ENCODE measurements at regions not wholly inside any gene's neighbourhood (a gene's known extent, or its start where the extent isn't known, plus 50 kb on each side); places are given as distances from the start of the nearest gene placed in this dataset.

DNA sequence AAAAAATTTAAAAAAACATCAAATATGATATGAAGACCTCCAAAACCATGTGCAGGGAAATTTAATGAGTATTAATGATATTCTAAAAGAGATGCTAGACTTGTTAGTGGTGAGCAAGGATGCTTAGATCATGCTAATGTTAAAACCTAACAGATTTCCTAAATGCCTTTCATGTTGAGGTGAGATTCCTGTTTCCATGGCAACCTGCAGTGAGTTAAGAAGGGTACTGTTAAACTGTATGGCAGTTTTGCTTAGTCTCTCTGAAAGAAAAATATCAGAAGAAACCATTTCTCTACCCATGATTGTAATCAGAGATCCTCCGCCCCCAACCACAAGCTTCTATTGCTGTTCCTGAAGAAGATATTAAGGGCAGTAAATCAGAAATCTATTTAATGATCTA is 321.6 kb upstream of the LRRC7 start:
- Mint-ChIP-seq H3K27ac (no peak overlapping the region), H3K9me3 (peaks cover 0 to 6% of the 10 kb centered on the region in 2 donors), H3K27me3 (no peaks in the 10 kb centered on the region), H3K4me1 (no peaks in the 10 kb centered on the region), H3K4me3 (no peak overlapping the region)
- DNase-seq (no peak), ATAC-seq (no peak)

- no peaks in the 10 kb centered on the region for H3K27me3 Mint-ChIP-seq
- no peak for ATAC-seq
- no peak for DNase-seq
- no peak overlapping the region for H3K4me3 Mint-ChIP-seq
- no peaks in the 10 kb centered on the region for H3K4me1 Mint-ChIP-seq
- H3K27ac Mint-ChIP-seq, result no peak overlapping the region
- peaks cover 0 to 6% of the 10 kb centered on the region in 2 donors for H3K9me3 Mint-ChIP-seq
Measured at GRCh38 chr1:69246710-69247109, 321.0 kb upstream of the LRRC7 start.

DNA sequence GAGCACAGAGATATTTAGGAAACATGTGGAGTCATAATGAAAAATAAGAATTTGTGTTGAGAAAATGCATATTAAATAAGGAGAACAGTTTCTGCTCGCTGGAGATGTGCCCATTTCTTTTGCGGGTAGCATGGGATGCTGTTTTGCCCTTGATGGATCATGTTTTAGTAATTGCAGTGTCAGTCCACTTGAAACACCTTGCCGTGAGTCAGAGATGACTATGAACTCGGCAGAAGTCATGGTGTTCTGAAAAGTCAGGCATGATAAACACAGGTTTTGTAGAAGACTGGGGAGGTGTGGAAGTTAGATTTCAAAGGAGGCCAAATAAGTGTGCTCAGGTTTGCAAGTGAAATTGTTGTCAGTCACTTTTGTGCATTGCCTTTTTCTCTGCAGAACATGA is 315.0 kb upstream of the LRRC7 start:
- DNase-seq, result no peak
- Mint-ChIP-seq H3K27me3 (no peaks in the 10 kb centered on the region), H3K9me3 (peaks cover 0 to 6% of the 10 kb centered on the region in 2 donors), H3K4me1 (no peaks in the 10 kb centered on the region), H3K27ac (no peak overlapping the region), H3K4me3 (no peak overlapping the region)
- no peak for ATAC-seq

GRCh38 chr1:69256036-69256435 is 311.7 kb upstream of the LRRC7 start:
- Mint-ChIP-seq H3K4me3 (no peak overlapping the region), H3K4me1 (no peaks in the 10 kb centered on the region), H3K27me3 (no peaks in the 10 kb centered on the region), H3K9me3 (no peaks in the 10 kb centered on the region), H3K27ac (no peak overlapping the region)
- ATAC-seq, result no peak
- no peak for DNase-seq

- no peaks in the 10 kb centered on the region for H3K4me1 Mint-ChIP-seq
- H3K27ac Mint-ChIP-seq, result no peak overlapping the region
- DNase-seq (no peak), ATAC-seq (no peak)
- H3K9me3 Mint-ChIP-seq, result peaks cover 0 to 12% of the 10 kb centered on the region in 2 donors
- H3K27me3 Mint-ChIP-seq, result no peaks in the 10 kb centered on the region
- no peak overlapping the region for H3K4me3 Mint-ChIP-seq
Measured at GRCh38 chr1:69258842-69259241, 308.9 kb upstream of the LRRC7 start.

DNA sequence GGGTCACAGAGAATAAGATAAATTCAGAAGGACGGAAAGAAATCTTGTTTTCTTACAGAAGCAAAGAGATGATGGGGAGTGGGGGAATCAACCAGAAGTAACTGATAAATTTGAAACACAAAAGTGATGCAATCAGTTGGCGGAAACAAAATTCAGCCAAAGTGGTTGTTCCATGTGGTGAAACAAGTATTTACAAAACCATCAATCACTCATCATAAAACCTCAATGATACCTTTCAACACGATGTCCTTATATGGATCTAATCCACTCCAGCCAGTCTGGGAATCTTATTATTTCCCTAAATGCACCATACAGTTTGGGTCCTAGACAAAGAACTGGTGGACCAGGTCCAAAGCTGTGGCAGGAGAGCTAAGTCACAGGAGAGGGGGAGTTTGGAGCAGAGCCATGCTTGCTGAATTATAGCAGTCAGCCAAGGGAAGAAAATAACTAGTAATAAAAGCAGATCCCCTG is 303.8 kb upstream of the LRRC7 start:
- DNase-seq, result no peak
- Mint-ChIP-seq H3K27me3 (no peaks in the 10 kb centered on the region), H3K27ac (no peak overlapping the region), H3K4me3 (no peak overlapping the region), H3K9me3 (peaks cover 0 to 12% of the 10 kb centered on the region in 2 donors), H3K4me1 (no peaks in the 10 kb centered on the region)
- ATAC-seq, result no peak

DNA sequence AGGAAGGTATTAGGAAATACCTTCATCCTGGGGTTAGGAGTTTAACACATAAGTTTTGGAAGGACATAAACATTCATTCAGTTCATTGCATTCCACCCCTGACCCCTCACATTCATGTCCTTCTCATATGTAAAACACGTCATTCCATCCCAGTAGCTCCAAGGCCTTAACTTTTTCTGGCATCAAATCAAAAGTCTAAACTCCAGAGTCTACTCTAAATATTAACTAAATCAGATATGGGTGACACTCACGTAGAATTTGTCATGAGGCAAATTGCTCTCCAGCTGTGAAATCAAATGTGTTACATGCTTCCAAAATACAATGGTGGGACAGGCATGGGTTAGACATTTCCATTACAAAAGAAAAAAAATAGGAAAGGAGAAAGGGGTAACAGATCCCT is 298.2 kb upstream of the LRRC7 start:
- Mint-ChIP-seq H3K4me3 (no peak overlapping the region), H3K27me3 (no peaks in the 10 kb centered on the region), H3K4me1 (no peaks in the 10 kb centered on the region), H3K27ac (no peak overlapping the region), H3K9me3 (no peaks in the 10 kb centered on the region)
- DNase-seq (no peak), ATAC-seq (no peak)

DNA sequence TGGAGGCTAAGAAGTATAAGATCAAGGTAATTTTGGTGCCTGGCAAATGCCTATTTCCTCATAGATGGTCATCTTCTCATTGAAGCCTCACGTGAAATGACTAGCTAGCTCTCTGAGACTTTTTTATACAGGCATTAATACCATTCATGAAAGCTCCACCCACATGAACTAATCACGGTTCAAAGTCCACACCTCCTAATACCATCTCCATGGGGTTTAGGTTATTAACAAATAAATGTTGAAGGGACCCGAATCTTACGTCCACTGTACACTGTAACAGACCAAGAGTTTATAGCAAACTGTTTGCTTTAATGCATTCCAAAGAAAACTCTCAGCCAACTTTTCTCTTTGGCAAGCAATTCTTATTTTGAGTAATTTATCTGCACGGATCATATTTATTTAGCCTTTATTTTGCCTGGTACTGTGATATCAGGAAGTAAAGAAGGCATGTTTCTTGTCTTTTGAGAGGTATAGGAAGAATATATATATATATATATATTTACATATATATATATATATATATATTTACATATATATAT is 296.1 kb upstream of the LRRC7 start:
- no peak for DNase-seq
- H3K9me3 Mint-ChIP-seq, result peaks cover 0 to 4% of the 10 kb centered on the region in 2 donors
- no peak overlapping the region for H3K27ac Mint-ChIP-seq
- H3K27me3 Mint-ChIP-seq, result no peaks in the 10 kb centered on the region
- no peak for ATAC-seq
- no peaks in the 10 kb centered on the region for H3K4me1 Mint-ChIP-seq
- no peak overlapping the region for H3K4me3 Mint-ChIP-seq

GRCh38 chr1:69272684-69273083 is 295.0 kb upstream of the LRRC7 start:
- Mint-ChIP-seq H3K27ac (no peak overlapping the region), H3K27me3 (no peaks in the 10 kb centered on the region), H3K4me1 (no peaks in the 10 kb centered on the region), H3K9me3 (peaks cover 0 to 4% of the 10 kb centered on the region in 2 donors), H3K4me3 (no peak overlapping the region)
- DNase-seq (no peak), ATAC-seq (no peak)

GRCh38 chr1:69278923-69279322 is 288.8 kb upstream of the LRRC7 start:
- ATAC-seq, result no peak
- peaks cover 0 to 4% of the 10 kb centered on the region in 2 donors for H3K9me3 Mint-ChIP-seq
- no peaks in the 10 kb centered on the region for H3K27me3 Mint-ChIP-seq
- H3K4me1 Mint-ChIP-seq, result no peaks in the 10 kb centered on the region
- H3K4me3 Mint-ChIP-seq, result no peak overlapping the region
- H3K27ac Mint-ChIP-seq, result no peak overlapping the region
- no peak for DNase-seq

- no peak for DNase-seq
- Mint-ChIP-seq H3K9me3 (no peaks in the 10 kb centered on the region), H3K4me3 (no peak overlapping the region), H3K27ac (no peak overlapping the region), H3K27me3 (no peaks in the 10 kb centered on the region), H3K4me1 (no peaks in the 10 kb centered on the region)
- no peak for ATAC-seq
Measured at GRCh38 chr1:69283516-69283915, 284.2 kb upstream of the LRRC7 start.

- H3K27ac Mint-ChIP-seq, result no peak overlapping the region
- DNase-seq (no peak), ATAC-seq (no peak)
- no peak overlapping the region for H3K4me3 Mint-ChIP-seq
- no peaks in the 10 kb centered on the region for H3K9me3 Mint-ChIP-seq
- H3K4me1 Mint-ChIP-seq, result no peaks in the 10 kb centered on the region
- no peaks in the 10 kb centered on the region for H3K27me3 Mint-ChIP-seq
Measured at GRCh38 chr1:69284508-69284907, 283.2 kb upstream of the LRRC7 start.

DNA sequence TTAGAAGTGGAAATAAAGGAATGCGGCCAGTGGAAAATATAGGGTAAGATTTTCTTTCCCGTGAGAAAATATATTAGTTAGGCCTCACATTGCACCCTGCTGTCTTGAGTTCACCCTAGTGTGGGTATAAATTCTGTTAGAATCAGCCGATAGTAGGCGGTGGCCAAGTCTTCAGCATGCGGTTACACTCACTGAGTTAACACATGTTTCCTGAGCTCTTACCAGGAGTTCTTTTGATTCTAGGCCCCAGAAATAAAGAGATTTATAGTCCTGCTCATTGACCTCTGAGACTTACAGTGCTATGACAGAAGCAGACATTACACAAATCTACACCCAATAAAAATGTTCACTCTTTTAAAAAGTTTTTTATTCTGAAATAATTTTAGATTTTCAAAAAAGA is 279.3 kb upstream of the LRRC7 start:
- Mint-ChIP-seq H3K27me3 (no peaks in the 10 kb centered on the region), H3K4me1 (no peaks in the 10 kb centered on the region), H3K9me3 (no peaks in the 10 kb centered on the region), H3K4me3 (no peak overlapping the region), H3K27ac (no peak overlapping the region)
- ATAC-seq, result no peak
- no peak for DNase-seq

DNA sequence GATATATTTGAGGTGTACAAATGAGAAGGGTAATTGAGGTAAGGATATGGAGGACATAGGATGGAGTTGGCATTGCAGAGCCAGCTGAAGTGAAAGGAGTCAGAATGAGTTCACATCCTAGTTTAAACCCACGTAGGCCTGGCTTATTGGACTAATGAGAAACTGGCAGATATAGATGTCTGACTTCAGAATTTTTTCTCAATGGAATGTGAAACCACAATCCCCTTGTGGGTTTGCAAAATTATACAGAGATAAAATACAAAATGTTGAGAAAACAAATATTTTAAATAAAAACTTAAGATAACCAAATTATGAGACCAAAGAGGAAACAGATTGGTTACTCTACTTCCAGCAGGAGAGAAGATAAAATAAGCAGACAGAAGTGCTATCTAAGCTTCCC is 277.4 kb upstream of the LRRC7 start:
- Mint-ChIP-seq H3K4me1 (no peaks in the 10 kb centered on the region), H3K27me3 (no peaks in the 10 kb centered on the region), H3K4me3 (no peak overlapping the region), H3K9me3 (no peaks in the 10 kb centered on the region), H3K27ac (no peak overlapping the region)
- ATAC-seq, result no peak
- DNase-seq, result no peak

DNA sequence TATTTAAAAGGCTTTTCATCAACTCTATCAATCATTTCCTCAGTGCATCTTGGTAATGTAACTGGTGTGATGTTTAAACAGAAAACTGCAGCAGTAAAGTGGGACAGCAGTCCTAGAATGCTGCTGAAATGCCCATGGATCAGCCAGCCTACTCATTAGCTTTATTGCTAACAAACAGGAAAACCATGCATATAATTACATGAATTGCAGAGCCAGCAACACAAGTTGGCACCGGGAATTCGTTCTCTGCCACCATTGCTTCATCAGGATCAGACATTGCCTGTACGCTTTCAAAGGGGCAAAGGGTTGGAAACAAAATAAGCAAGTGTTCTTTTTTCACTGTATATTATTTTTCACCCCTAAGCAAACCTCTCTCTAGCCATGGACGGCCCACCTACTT is 276.2 kb upstream of the LRRC7 start:
- DNase-seq (no peak), ATAC-seq (no peak)
- Mint-ChIP-seq H3K4me1 (no peaks in the 10 kb centered on the region), H3K9me3 (no peaks in the 10 kb centered on the region), H3K4me3 (no peak overlapping the region), H3K27me3 (no peaks in the 10 kb centered on the region), H3K27ac (no peak overlapping the region)

- Mint-ChIP-seq H3K27me3 (no peaks in the 10 kb centered on the region), H3K4me3 (no peak overlapping the region), H3K9me3 (no peaks in the 10 kb centered on the region), H3K27ac (no peak overlapping the region), H3K4me1 (no peaks in the 10 kb centered on the region)
- ATAC-seq, result no peak
- no peak for DNase-seq
Measured at GRCh38 chr1:69292833-69293232, 274.9 kb upstream of the LRRC7 start.

DNA sequence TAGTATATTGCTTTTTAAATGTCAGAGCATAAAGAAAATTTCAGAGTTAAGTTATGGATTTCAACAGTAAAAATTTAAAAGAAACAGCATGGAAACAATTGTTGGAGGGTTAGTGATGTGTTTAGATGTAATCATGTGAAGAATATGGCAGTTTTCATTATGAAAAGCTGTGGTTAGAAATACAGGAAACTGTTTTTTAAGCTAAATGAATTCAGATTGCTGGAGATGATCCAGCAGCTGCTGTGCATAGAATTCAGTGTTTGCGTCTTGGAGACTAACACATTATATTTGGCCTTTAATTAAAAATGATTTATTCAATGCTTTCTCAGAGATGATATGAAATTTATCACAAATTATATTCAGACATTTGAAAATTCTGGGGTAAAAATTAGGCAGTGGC is 273.6 kb upstream of the LRRC7 start:
- H3K9me3 Mint-ChIP-seq, result no peaks in the 10 kb centered on the region
- no peak overlapping the region for H3K4me3 Mint-ChIP-seq

More for the DNA sequence above, 273.6 kb upstream of the LRRC7 start:
- Mint-ChIP-seq H3K4me1 (no peaks in the 10 kb centered on the region), H3K27ac (no peak overlapping the region), H3K27me3 (no peaks in the 10 kb centered on the region)
- DNase-seq (no peak), ATAC-seq (no peak)
